IPS-18a (cell line): ENCODE measurements at regions not wholly inside any gene's neighbourhood (a gene's known extent, or its start where the extent isn't known, plus 50 kb on each side); places are given as distances from the start of the nearest gene placed in this dataset.

ENCODE experiments used
- H3K27ac ChIP-seq: one replicate; pipeline ENCODE4 v1.5.1; 2013; ENCODE audit warnings: low read length
- H3K27me3 ChIP-seq: one replicate; pipeline ENCODE4 v1.6.1; 2013; ENCODE audit warnings: mild to moderate bottlenecking, low read length; ENCODE audit not compliant: control insufficient read depth, insufficient read depth
- H3K36me3 ChIP-seq: one replicate; pipeline ENCODE4 v1.6.1; 2013; ENCODE audit warnings: low read depth, low read length; ENCODE audit not compliant: control insufficient read depth
- H3K4me1 ChIP-seq: one replicate; pipeline ENCODE4 v1.6.1; 2013; ENCODE audit warnings: low read depth, low read length; ENCODE audit not compliant: control insufficient read depth
- H3K4me3 ChIP-seq: one replicate; pipeline ENCODE4 v1.5.1; 2013; ENCODE audit warnings: low read length
- H3K9ac ChIP-seq: one replicate; pipeline ENCODE4 v1.6.1; 2013; ENCODE audit warnings: mild to moderate bottlenecking, low read length, moderate library complexity
- H3K9me3 ChIP-seq: one replicate; pipeline ENCODE4 v1.6.1; 2013; ENCODE audit warnings: low read depth, low read length; ENCODE audit not compliant: control insufficient read depth

DNA sequence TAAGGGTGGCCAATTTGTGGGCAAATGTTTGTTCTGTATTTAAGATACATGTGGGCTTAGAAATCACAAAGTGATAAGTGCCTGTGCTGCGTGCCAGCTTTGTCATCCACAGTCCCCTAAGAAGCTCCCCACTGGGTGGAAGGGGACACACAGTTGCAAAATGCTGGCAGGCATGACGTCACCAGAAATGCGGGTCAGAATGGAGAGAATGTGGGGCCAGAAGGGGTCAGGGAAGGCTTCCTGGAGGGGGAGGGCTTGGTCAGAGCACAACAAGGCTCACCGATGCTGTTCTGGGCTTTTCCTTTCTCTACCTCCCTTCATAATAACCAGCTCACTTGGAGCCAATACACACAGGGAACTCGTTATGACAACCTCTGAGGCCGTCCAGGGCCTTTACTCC, 207.3 kb downstream of the URI1 start:
- Histone ChIP-seq H3K27ac (no peak overlapping the region), H3K36me3 (no peaks in the 10 kb centered on the region), H3K4me1 (no peaks in the 10 kb centered on the region), H3K9me3 (no peaks in the 10 kb centered on the region), H3K9ac (no peak overlapping the region), H3K27me3 (no peaks in the 10 kb centered on the region), H3K4me3 (no peak overlapping the region)

GRCh38 chr19:30150626-30151025, 208.6 kb downstream of the URI1 start:
- Histone ChIP-seq H3K9me3 (no peaks in the 10 kb centered on the region), H3K36me3 (no peaks in the 10 kb centered on the region), H3K4me3 (no peak overlapping the region), H3K27ac (no peak overlapping the region), H3K4me1 (no peaks in the 10 kb centered on the region), H3K27me3 (no peaks in the 10 kb centered on the region), H3K9ac (no peak overlapping the region)

GRCh38 chr19:30151081-30151480, 209.0 kb downstream of the URI1 start:
- Histone ChIP-seq H3K27ac (no peak overlapping the region), H3K9ac (no peak overlapping the region), H3K4me3 (no peak overlapping the region), H3K27me3 (no peaks in the 10 kb centered on the region), H3K4me1 (no peaks in the 10 kb centered on the region), H3K36me3 (no peaks in the 10 kb centered on the region), H3K9me3 (no peaks in the 10 kb centered on the region)

DNA sequence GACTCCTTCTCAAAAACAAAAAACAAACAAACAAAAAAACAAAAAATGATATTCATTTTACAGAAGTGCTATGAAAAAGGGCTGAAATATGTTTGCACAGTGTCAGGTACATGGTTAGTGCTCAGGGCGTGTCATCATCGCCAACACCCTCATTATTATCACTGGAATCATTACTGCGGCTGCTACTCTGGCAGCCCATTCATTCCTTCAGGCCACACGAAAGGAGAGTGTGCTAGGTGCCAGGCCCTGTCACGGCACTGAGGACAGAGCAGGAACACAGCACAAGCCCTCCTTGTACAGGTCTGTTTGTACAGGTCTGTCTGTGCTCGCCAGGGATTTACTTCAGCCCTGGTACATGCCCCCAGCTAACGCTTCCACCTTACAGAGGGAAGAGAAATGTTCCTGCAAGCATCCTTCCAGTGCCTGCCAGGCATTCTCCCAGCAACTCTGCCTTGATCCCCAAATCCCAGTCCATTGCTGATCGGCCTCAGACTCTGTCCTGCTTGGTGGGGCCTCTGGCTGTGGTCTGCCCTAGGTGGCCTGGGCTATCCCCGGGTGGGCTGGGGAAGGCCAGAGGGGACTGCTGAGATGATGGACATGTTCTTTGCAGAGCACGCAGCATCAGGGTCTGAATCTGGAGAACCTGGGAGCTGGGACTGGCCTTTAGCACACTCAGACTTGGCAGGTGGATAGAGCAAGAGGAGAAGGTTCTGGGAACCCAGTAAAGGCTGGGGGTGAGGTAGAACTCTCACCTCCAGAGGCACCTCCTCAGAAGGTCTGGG, 210.7 kb downstream of the URI1 start:
- Histone ChIP-seq H3K9ac (no peak overlapping the region), H3K27ac (no peak overlapping the region), H3K4me3 (no peak overlapping the region), H3K36me3 (no peaks in the 10 kb centered on the region), H3K9me3 (no peaks in the 10 kb centered on the region), H3K4me1 (no peaks in the 10 kb centered on the region), H3K27me3 (no peaks in the 10 kb centered on the region)

DNA sequence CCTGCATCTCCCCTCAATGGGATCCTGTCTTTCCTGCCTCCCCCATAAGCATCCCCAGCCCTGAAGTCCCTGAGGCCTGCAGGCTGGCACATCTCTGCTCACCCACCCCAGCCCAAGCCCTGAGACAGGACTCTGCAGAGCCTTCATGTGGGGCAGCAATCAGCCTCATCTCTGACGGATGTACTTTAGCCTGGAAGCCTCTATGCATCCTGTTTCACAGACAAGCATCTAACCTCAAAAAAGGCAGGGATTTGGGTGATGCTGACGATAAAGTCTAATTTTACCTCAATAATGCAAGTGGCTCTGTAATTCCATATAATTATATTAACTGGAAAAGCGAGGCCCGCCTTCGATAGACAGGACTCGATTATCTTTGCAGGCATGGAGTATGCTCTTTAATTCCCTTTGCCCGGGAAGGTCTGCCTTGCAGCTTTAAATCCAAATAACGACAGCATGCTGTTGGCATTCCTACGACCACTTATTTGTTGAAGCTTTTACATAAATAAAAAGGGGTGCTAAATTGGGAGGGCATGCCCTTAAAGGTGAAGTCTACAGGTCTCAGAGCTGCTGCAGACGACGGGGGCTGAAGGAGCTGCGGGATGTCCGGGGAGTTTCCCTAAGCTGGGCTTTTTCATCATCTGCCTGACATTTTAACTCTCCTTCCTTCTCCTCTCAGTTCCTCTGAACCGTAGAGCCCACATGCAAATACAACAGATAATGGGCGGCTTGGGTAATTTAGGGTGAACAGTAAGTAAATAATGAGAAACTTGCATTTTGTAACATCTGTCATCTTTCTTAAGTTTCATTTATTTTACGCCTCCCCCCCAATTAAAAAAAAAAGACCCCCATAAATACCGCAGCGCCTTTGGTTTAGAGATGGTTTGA, 211.5 kb downstream of the URI1 start:
- H3K4me1 ChIP-seq = no peaks in the 10 kb centered on the region
- H3K9me3 ChIP-seq = no peaks in the 10 kb centered on the region
- no peaks in the 10 kb centered on the region for H3K27me3 ChIP-seq
- H3K9ac ChIP-seq = no peak overlapping the region
- no peak overlapping the region for H3K4me3 ChIP-seq
- H3K27ac ChIP-seq = no peak overlapping the region
- H3K36me3 ChIP-seq = no peaks in the 10 kb centered on the region

DNA sequence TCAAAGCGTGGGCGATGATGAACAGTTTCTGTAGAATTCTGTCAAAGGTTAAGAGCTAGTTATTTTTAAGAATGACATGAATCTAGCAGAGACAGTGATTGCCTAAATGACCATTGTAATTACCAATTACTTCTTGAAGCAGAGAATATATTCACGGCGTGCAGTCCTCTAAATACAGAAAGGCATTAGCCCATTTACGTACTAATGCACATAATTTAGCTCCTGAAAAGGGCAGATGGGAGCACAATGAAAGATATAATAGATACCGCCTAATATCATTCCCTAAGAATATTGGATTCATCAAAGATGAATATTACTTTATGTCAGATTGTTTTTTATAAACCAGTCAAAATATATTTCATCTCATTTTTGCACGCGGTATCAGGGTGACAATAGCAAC, 212.4 kb downstream of the URI1 start:
- Histone ChIP-seq H3K4me1 (no peaks in the 10 kb centered on the region), H3K27me3 (no peaks in the 10 kb centered on the region), H3K4me3 (no peak overlapping the region), H3K27ac (no peak overlapping the region), H3K36me3 (no peaks in the 10 kb centered on the region), H3K9ac (no peak overlapping the region), H3K9me3 (no peaks in the 10 kb centered on the region)

DNA sequence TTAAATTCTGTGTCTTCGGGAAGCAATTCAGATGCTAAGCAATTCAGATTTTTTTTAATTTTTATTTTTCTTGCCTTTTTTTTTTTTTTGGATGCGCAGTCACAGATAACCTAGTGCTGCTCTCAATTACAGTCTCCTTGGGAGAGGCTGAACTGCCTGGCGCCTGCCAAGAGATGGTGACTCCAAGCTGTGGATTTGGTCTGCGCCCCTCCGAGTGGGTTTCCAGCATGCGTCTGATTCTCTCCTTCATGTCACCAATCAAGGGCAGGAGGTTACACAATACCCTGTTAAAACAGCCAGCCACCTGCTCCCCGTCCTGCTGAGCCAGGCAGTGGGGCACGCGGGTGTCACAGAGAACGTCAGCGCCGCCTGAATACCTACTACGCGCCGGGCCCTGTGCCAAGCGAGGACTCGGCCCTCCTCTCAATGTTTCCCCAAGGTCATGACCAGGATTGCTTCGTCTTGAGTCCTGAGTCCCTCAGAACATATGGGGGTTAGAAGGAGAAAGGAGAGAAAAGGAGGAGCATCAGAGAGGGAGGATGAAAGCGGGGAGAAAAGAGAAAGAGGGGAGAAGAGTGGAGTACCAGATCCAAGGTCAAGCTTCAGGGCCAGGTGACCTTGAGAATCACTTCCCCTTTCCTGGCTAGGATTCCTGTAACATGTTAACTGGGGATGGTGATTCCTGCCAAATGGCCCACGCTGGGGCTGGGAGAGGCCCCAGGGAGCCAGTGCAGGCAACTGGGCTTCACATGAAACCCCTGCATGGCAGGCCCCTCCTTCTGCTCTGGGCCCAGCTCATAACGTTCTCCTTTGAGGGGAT, 213.6 kb downstream of the URI1 start:
- Histone ChIP-seq H3K4me1 (no peaks in the 10 kb centered on the region), H3K36me3 (no peaks in the 10 kb centered on the region), H3K9ac (no peak overlapping the region), H3K27ac (no peak overlapping the region), H3K4me3 (no peak overlapping the region), H3K9me3 (no peaks in the 10 kb centered on the region), H3K27me3 (no peaks in the 10 kb centered on the region)

DNA sequence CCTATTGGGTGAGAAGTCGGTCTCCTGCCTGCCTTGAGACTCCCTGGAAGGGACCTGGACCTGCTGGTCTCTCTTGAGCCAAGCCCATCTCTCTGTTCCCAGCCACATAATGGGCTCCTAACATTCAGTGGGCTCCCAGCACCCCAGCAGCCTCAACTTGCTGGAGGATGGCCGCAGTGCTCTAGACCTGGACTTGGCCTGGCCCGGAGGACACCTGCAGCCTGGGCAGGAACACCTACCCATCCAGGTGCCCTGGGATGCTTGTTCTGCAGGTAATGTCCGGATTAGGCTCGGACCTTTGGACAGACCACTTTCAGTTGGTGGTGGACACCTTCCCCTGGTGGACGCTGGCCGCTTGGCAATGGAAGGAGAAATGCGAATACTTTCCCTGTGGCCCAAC, 214.6 kb downstream of the URI1 start:
- no peaks in the 10 kb centered on the region for H3K27me3 ChIP-seq
- H3K9me3 ChIP-seq = no peaks in the 10 kb centered on the region
- H3K36me3 ChIP-seq = no peaks in the 10 kb centered on the region
- H3K27ac ChIP-seq = no peak overlapping the region
- H3K9ac ChIP-seq = no peak overlapping the region
- H3K4me3 ChIP-seq = no peak overlapping the region
- no peaks in the 10 kb centered on the region for H3K4me1 ChIP-seq

GRCh38 chr19:30158067-30158892, 213.9 kb upstream of the ZNF536 start:
- Histone ChIP-seq H3K27me3 (no peaks in the 10 kb centered on the region), H3K4me1 (no peaks in the 10 kb centered on the region), H3K9ac (no peak overlapping the region), H3K4me3 (no peak overlapping the region), H3K27ac (no peak overlapping the region), H3K36me3 (no peaks in the 10 kb centered on the region), H3K9me3 (no peaks in the 10 kb centered on the region)

GRCh38 chr19:30158893-30159245, 213.3 kb upstream of the ZNF536 start:
- Histone ChIP-seq H3K9ac (no peak overlapping the region), H3K36me3 (no peaks in the 10 kb centered on the region), H3K4me3 (no peak overlapping the region), H3K4me1 (no peaks in the 10 kb centered on the region), H3K27me3 (no peaks in the 10 kb centered on the region), H3K27ac (no peak overlapping the region), H3K9me3 (no peaks in the 10 kb centered on the region)

DNA sequence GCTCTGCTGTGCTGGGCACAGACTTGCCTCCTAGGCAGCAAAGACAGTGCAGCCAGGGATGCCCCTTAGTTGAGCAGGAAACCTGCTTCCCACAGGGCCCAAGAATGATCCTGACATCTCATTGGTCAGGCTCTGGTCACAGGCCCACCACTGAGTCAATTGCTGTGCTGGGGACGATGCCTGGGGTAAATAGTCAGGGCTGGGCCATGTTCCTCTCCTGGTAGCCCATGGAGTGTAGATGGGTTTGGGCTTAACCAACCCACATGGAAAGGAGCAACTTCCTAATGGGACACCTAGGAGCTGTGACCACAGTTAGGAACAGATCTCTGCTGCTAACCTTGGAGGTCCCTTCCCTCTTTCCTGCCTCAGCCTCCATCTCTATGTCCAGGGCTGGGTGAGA, 212.5 kb upstream of the ZNF536 start:
- H3K27ac ChIP-seq = no peak overlapping the region
- no peaks in the 10 kb centered on the region for H3K36me3 ChIP-seq
- no peak overlapping the region for H3K4me3 ChIP-seq
- H3K27me3 ChIP-seq = no peaks in the 10 kb centered on the region
- no peaks in the 10 kb centered on the region for H3K4me1 ChIP-seq
- no peak overlapping the region for H3K9ac ChIP-seq
- no peaks in the 10 kb centered on the region for H3K9me3 ChIP-seq
